PFSK-1 (cell line): ENCODE measurements at regions not wholly inside any gene's neighbourhood (a gene's known extent, or its start where the extent isn't known, plus 50 kb on each side); places are given as distances from the start of the nearest gene placed in this dataset.

Experiments
- POLR2AphosphoS5 ChIP-seq: IDR thresholded peaks from 2 replicates; pipeline ENCODE4 v1.6.1; 2012; ENCODE audit warnings: low read depth, mild to moderate bottlenecking, control low read depth, low read length, moderate library complexity
- REST ChIP-seq, 2 experiments: IDR thresholded peaks; 2 replicates each; pipeline versions ENCODE4 v1.6.1 to v1.8.0; 2011 to 2012; ENCODE audit warnings: low read depth in 2 of 2, low read length in 2 of 2, control low read depth in 1 of 2, inconsistent platforms in 1 of 2, mild to moderate bottlenecking in 1 of 2, moderate library complexity in 1 of 2; ENCODE audit not compliant: insufficient read depth in 1 of 2
- SIN3A ChIP-seq: IDR thresholded peaks from 2 replicates; pipeline ENCODE4 v1.6.1; 2012; ENCODE audit warnings: mild to moderate bottlenecking, low read length, moderate library complexity, borderline replicate concordance; ENCODE audit not compliant: insufficient read depth
- TAF1 ChIP-seq: IDR thresholded peaks from 2 replicates; pipeline ENCODE4 v1.6.1; 2012; ENCODE audit warnings: low read length, control low read depth, borderline replicate concordance; ENCODE audit not compliant: insufficient read depth

GRCh38 chr18:60746919-60747318 is 374.3 kb upstream of the MC4R start:
- no peak for TF ChIP-seq REST (IDR thresholded peaks at IDR 0.05; ENCODE audit: insufficient read depth in 1 of 2, low read depth in 2 of 2, low read length in 2 of 2)
- TF ChIP-seq TAF1, result no peak
- TF ChIP-seq POLR2AphosphoS5, result no peak
- no peak for TF ChIP-seq SIN3A
